Muscle layer of duodenum (tissue), 2 donors: ENCODE measurements at regions not wholly inside any gene's neighbourhood (a gene's known extent, or its start where the extent isn't known, plus 50 kb on each side); places are given as distances from the start of the nearest gene placed in this dataset.

ENCODE experiments used
- H3K27ac ChIP-seq: one replicate; pipeline ENCODE4 v1.7.0; 2013; ENCODE audit warnings: mild to moderate bottlenecking, low read length
- H3K27me3 ChIP-seq: one replicate; pipeline ENCODE4 v1.7.0; 2013; ENCODE audit warnings: low read depth, mild to moderate bottlenecking, control low read depth, low read length
- H3K36me3 ChIP-seq, 2 donors: one replicate each; pipeline ENCODE4 v1.7.0; 2013; ENCODE audit warnings: low read length in 2 of 2, control low read depth in 1 of 2, mild to moderate bottlenecking in 1 of 2; ENCODE audit not compliant: insufficient read depth in 2 of 2, control insufficient read depth in 1 of 2
- H3K4me1 ChIP-seq, 2 donors: one replicate each; pipeline ENCODE4 v1.7.0; 2013; ENCODE audit warnings: low read length in 2 of 2, mild to moderate bottlenecking in 2 of 2, control low read depth in 1 of 2, moderate library complexity in 1 of 2; ENCODE audit not compliant: insufficient read depth in 2 of 2, control insufficient read depth in 1 of 2
- H3K4me3 ChIP-seq, 2 donors: one replicate each; pipeline ENCODE4 v1.7.0; 2013; ENCODE audit warnings: low read length in 2 of 2, low read depth in 1 of 2, mild to moderate bottlenecking in 1 of 2
- H3K9me3 ChIP-seq, 2 donors: one replicate each; pipeline ENCODE4 v1.7.0; 2013; ENCODE audit warnings: low read length in 2 of 2, control low read depth in 1 of 2, mild to moderate bottlenecking in 1 of 2; ENCODE audit not compliant: control insufficient read depth in 1 of 2
- donor health status: healthy.

GRCh38 chr15:36362509-36362915, 216.9 kb upstream of the CDIN1 start:
- peaks cover 0 to 10% of the 10 kb centered on the region in 2 donors for H3K4me1 ChIP-seq
- no peak overlapping the region for H3K4me3 ChIP-seq
- H3K9me3 ChIP-seq = no peaks in the 10 kb centered on the region
- H3K36me3 ChIP-seq = no peaks in the 10 kb centered on the region
- H3K27ac ChIP-seq = no peak overlapping the region
- H3K27me3 ChIP-seq = no peaks in the 10 kb centered on the region

- Histone ChIP-seq H3K36me3 (no peaks in the 10 kb centered on the region), H3K27me3 (no peaks in the 10 kb centered on the region), H3K4me3 (no peak overlapping the region), H3K9me3 (no peaks in the 10 kb centered on the region), H3K27ac (no peak overlapping the region), H3K4me1 (peaks cover 0 to 2% of the 10 kb centered on the region in 2 donors)
These were observed 216.1 kb upstream of the CDIN1 start for GRCh38 chr15:36363335-36363734.

- Histone ChIP-seq H3K4me1 (no peaks in the 10 kb centered on the region), H3K36me3 (no peaks in the 10 kb centered on the region), H3K27me3 (no peaks in the 10 kb centered on the region), H3K4me3 (no peak overlapping the region), H3K9me3 (no peaks in the 10 kb centered on the region), H3K27ac (no peak overlapping the region)
These were observed 215.0 kb upstream of the CDIN1 start for GRCh38 chr15:36364377-36364776.

GRCh38 chr15:36365963-36366362, 213.5 kb upstream of the CDIN1 start:
- H3K4me1 ChIP-seq = no peaks in the 10 kb centered on the region
- H3K36me3 ChIP-seq = no peaks in the 10 kb centered on the region
- no peaks in the 10 kb centered on the region for H3K9me3 ChIP-seq
- no peak overlapping the region for H3K4me3 ChIP-seq
- no peak overlapping the region for H3K27ac ChIP-seq
- H3K27me3 ChIP-seq = no peaks in the 10 kb centered on the region

GRCh38 chr15:36370051-36370730, 209.2 kb upstream of the CDIN1 start:
- Histone ChIP-seq H3K27me3 (no peaks in the 10 kb centered on the region), H3K4me3 (no peak overlapping the region), H3K36me3 (no peaks in the 10 kb centered on the region), H3K9me3 (no peaks in the 10 kb centered on the region), H3K27ac (no peak overlapping the region), H3K4me1 (no peaks in the 10 kb centered on the region)

DNA sequence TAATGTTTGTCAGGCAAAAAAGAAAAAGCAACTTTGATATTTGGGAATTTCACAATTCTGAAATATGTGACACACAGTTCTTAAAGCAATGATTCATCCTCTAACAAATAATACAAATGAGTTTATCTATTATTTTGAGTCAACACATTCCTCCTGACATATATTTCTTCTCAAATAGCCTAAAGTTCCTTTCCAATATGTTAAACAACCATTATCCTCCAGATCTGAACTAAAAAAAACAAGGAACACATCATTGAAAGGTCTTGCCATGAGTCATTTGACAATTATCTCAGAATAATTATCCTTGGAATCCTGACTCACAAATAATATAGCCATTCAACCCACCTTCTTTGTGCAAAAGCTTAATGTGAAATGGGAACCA, 208.7 kb upstream of the CDIN1 start:
- H3K27ac ChIP-seq = no peak overlapping the region
- H3K4me3 ChIP-seq = no peak overlapping the region
- no peaks in the 10 kb centered on the region for H3K27me3 ChIP-seq
- H3K36me3 ChIP-seq = no peaks in the 10 kb centered on the region
- no peaks in the 10 kb centered on the region for H3K9me3 ChIP-seq
- no peaks in the 10 kb centered on the region for H3K4me1 ChIP-seq

GRCh38 chr15:36371509-36371908, 207.9 kb upstream of the CDIN1 start:
- H3K4me1 ChIP-seq = no peaks in the 10 kb centered on the region
- H3K27ac ChIP-seq = no peak overlapping the region
- no peaks in the 10 kb centered on the region for H3K27me3 ChIP-seq
- no peak overlapping the region for H3K4me3 ChIP-seq
- no peaks in the 10 kb centered on the region for H3K36me3 ChIP-seq
- no peaks in the 10 kb centered on the region for H3K9me3 ChIP-seq

- no peak overlapping the region for H3K4me3 ChIP-seq
- no peaks in the 10 kb centered on the region for H3K9me3 ChIP-seq
- H3K27ac ChIP-seq = no peak overlapping the region
- no peaks in the 10 kb centered on the region for H3K36me3 ChIP-seq
- no peaks in the 10 kb centered on the region for H3K27me3 ChIP-seq
- H3K4me1 ChIP-seq = no peaks in the 10 kb centered on the region
These were observed 206.5 kb upstream of the CDIN1 start for GRCh38 chr15:36372968-36373367.

GRCh38 chr15:36373550-36373949, 205.9 kb upstream of the CDIN1 start:
- H3K27ac ChIP-seq = no peak overlapping the region
- H3K4me1 ChIP-seq = no peaks in the 10 kb centered on the region
- no peaks in the 10 kb centered on the region for H3K36me3 ChIP-seq
- H3K27me3 ChIP-seq = no peaks in the 10 kb centered on the region
- no peaks in the 10 kb centered on the region for H3K9me3 ChIP-seq
- H3K4me3 ChIP-seq = no peak overlapping the region

- no peaks in the 10 kb centered on the region for H3K9me3 ChIP-seq
- H3K4me1 ChIP-seq = no peaks in the 10 kb centered on the region
- H3K36me3 ChIP-seq = no peaks in the 10 kb centered on the region
- H3K4me3 ChIP-seq = no peak overlapping the region
- no peaks in the 10 kb centered on the region for H3K27me3 ChIP-seq
- H3K27ac ChIP-seq = no peak overlapping the region
These were observed 190.3 kb upstream of the CDIN1 start for GRCh38 chr15:36389107-36389506.

GRCh38 chr15:36390491-36390890, 188.9 kb upstream of the CDIN1 start:
- Histone ChIP-seq H3K27me3 (no peaks in the 10 kb centered on the region), H3K4me3 (no peak overlapping the region)

DNA sequence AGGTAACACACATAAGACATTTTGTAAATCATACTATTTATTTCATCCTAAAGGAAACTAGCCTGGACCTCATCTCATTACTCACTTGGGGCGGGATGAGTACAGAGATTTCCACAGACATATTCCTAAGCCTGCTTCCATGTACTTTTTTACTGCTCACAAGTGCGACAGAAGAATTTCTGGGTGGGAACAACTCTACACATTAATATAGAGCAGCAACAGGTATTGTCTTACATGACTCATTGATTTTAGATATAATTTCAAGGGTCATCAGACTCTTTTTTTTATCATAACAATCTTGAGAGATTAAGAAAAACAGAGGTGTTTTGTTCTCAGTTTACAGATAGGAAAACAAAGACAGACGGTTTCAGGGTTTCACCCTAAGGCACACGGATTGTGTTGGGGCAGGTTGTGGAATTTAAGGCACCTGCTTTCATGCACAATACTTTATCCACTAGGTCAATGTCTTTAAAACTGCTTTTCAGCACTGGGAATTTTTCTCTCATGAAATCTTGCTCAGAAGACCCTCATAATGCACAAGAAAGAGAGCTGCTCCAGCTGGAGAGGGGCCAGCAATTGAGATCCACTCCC, 186.7 kb upstream of the CDIN1 start:
- H3K36me3 ChIP-seq = no peaks in the 10 kb centered on the region
- H3K4me3 ChIP-seq = no peak overlapping the region
- H3K4me1 ChIP-seq = no peaks in the 10 kb centered on the region
- no peaks in the 10 kb centered on the region for H3K9me3 ChIP-seq
- H3K27me3 ChIP-seq = no peaks in the 10 kb centered on the region
- H3K27ac ChIP-seq = no peak overlapping the region

More at GRCh38 chr15:36390491-36390890, 188.9 kb upstream of the CDIN1 start:
- Histone ChIP-seq H3K36me3 (no peaks in the 10 kb centered on the region), H3K27ac (no peak overlapping the region), H3K9me3 (no peaks in the 10 kb centered on the region), H3K4me1 (no peaks in the 10 kb centered on the region)
